ENCODE measurements at regions not wholly inside any gene's neighbourhood (a gene's known extent, or its start where the extent isn't known, plus 50 kb on each side); places are given as distances from the start of the nearest gene placed in this dataset.
"Not testable (repeated sequence)": the region's sequence is repeated elsewhere in the genome, so short reads cannot be mapped to it uniquely, and the experiment has no call there.

GRCh38 chrX:69055193-69055592 is 110.1 kb downstream of the PJA1 start:
- Histone ChIP-seq H3K4me1 (no peaks in the 10 kb centered on the region), H3K9me3 (peaks cover 0 to 3% (median 0%) of the 10 kb centered on the region in 4 donors), H3K36me3 (no peaks in the 10 kb centered on the region), H3K4me3 (no peak overlapping the region), H3K27me3 (peaks cover 0 to 8% (median 0%) of the 10 kb centered on the region in 3 donors), H3K27ac (no peak overlapping the region)
- 75 to 93% (median 89%) methylated on average over 3 of the region's 3 CpGs for WGBS, 5 donors
- TF ChIP-seq POLR2A (IDR thresholded peaks at IDR 0.05) (no peak), EP300 (IDR thresholded peaks at IDR 0.05) (no peak), CTCF (IDR thresholded peaks at IDR 0.05) (no peak), POLR2AphosphoS5 (IDR thresholded peaks at IDR 0.05) (no peak)
- intact Hi-C loops (cut with DNase I; ENCODE audit: low total_unique reads): no loop called here
- DNase-seq: no peak

GRCh38 chrX:69054497-69054896 is 110.8 kb downstream of the PJA1 start:
- H3K4me1 ChIP-seq; H3K27ac ChIP-seq; H3K9me3 ChIP-seq; intact Hi-C loops (cut with DNase I; ENCODE audit: low total_unique reads); H3K4me3 ChIP-seq; H3K36me3 ChIP-seq; DNase-seq: not testable (repeated sequence)
- WGBS, 5 donors: 81 to 93% (median 85%) methylated on average over 3 of the region's 3 CpGs
- peaks cover 0 to 11% (median 0%) of the 10 kb centered on the region in 3 donors for H3K27me3 ChIP-seq

- H3K27me3 ChIP-seq: peaks cover 0 to 18% (median 0%) of the 10 kb centered on the region in 3 donors
- H3K9me3 ChIP-seq: peaks cover 0 to 3% (median 0%) of the 10 kb centered on the region in 4 donors
- intact Hi-C loops (cut with DNase I; ENCODE audit: low total_unique reads): no loop called here
- H3K27ac ChIP-seq: no peak overlapping the region
- WGBS, 5 donors: 66 to 75% (median 71%) methylated on average over 2 to 3 of the region's 3 CpGs
- H3K4me1 ChIP-seq: no peaks in the 10 kb centered on the region
- no peak for DNase-seq
- no peaks in the 10 kb centered on the region for H3K36me3 ChIP-seq
- no peak for TF ChIP-seq POLR2A (IDR thresholded peaks at IDR 0.05)
- TF ChIP-seq POLR2AphosphoS5 (IDR thresholded peaks at IDR 0.05): no peak
- TF ChIP-seq EP300 (IDR thresholded peaks at IDR 0.05): no peak
- no peak for TF ChIP-seq CTCF (IDR thresholded peaks at IDR 0.05)
- no peak overlapping the region for H3K4me3 ChIP-seq
Measured at GRCh38 chrX:69051901-69052300, 113.4 kb downstream of the PJA1 start.

DNA sequence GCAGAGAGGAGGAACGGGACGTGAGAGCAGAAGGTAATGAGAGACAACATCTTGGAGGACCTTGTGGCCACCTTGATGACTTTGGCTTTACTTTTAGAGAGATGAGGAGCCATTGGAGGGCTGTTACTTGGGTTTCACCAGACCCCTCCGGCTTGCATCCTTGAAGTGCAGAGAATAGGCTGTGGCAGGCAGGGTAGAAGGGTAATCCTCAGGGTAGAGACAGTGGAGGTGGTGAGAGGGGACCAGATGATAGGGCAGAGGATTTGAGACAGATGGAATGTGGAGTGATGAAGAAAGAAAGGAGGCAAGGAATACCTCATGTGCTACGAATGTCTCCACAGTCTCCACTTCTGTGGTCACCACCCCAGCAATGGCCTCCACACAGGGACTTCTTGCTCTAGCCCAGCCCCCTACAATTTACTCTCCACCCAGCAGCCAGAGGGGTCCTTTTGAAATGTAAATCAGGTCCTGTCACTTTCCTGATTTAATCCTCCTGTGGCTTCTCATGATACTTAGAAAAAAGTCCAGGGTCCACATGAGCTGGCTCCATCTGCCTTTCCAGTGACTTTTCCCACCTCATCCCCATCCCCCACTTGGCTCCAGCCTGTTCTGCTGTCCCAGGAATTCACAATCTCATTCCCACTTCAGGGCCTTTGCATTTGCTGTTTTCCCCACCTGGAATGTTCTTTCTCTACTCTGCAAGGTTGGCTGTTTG is 115.0 kb downstream of the PJA1 start:
- TF ChIP-seq CTCF (IDR thresholded peaks at IDR 0.05): no peak
- no peak for TF ChIP-seq POLR2A (IDR thresholded peaks at IDR 0.05)
- no peak for TF ChIP-seq EP300 (IDR thresholded peaks at IDR 0.05)
- TF ChIP-seq POLR2AphosphoS5 (IDR thresholded peaks at IDR 0.05): no peak
- H3K36me3 ChIP-seq: no peaks in the 10 kb centered on the region
- H3K4me3 ChIP-seq: no peak overlapping the region
- peaks cover 0 to 3% (median 0%) of the 10 kb centered on the region in 4 donors for H3K9me3 ChIP-seq
- DNase-seq: no peak
- intact Hi-C loops (cut with DNase I; ENCODE audit: low total_unique reads): no loop called here
- peaks cover 0 to 18% (median 0%) of the 10 kb centered on the region in 3 donors for H3K27me3 ChIP-seq
- no peaks in the 10 kb centered on the region for H3K4me1 ChIP-seq
- no peak overlapping the region for H3K27ac ChIP-seq
- 74 to 94% (median 81%) methylated on average over 4 of the region's 4 CpGs for WGBS, 5 donors

GRCh38 chrX:69046996-69047490 is 118.2 kb downstream of the PJA1 start:
- H3K4me1 ChIP-seq: no peaks in the 10 kb centered on the region
- H3K27me3 ChIP-seq: peaks cover 0 to 14% (median 0%) of the 10 kb centered on the region in 3 donors
- TF ChIP-seq POLR2AphosphoS5 (IDR thresholded peaks at IDR 0.05): no peak
- no peak for TF ChIP-seq CTCF (IDR thresholded peaks at IDR 0.05)
- H3K27ac ChIP-seq: no peak overlapping the region
- no peak overlapping the region for H3K4me3 ChIP-seq
- intact Hi-C loops (cut with DNase I; ENCODE audit: low total_unique reads): no loop called here
- H3K9me3 ChIP-seq: peaks cover 0 to 4% (median 0%) of the 10 kb centered on the region in 4 donors
- WGBS, 5 donors: 63 to 81% (median 70%) methylated on average over 1 of the region's 1 CpG
- DNase-seq: no peak
- no peaks in the 10 kb centered on the region for H3K36me3 ChIP-seq

Data from stomach (tissue), 8 donors.